ENCODE measurements at regions not wholly inside any gene's neighbourhood (a gene's known extent, or its start where the extent isn't known, plus 50 kb on each side); places are given as distances from the start of the nearest gene placed in this dataset.
A peak's percentile ranks its signal among the peaks of the same experiment; 100 is the strongest.
"Not testable (repeated sequence)": the region's sequence is repeated elsewhere in the genome, so short reads cannot be mapped to it uniquely, and the experiment has no call there.

DNA sequence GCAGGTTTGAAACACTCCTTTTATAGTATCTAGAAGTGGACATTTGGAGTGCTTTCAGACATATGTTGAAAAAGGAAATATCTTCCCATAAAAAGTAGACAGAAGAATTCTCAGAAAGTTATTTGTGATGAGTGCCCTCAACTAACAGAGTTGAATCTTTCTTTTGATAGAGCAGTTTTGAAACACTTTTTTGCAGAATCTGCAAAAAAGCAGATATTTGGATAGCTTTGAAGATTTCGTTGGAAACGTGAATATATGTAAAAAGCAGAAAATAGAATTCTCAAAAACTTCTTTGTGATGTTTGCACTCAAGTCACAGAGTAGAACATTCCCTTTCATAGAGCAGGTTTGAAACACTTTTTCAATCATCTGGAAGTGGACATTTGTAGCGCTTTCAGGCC lies 676.4 kb upstream of the ZNF337 start:
- DNase-seq (ENCODE audit: low read depth) = not testable (repeated sequence)

DNA sequence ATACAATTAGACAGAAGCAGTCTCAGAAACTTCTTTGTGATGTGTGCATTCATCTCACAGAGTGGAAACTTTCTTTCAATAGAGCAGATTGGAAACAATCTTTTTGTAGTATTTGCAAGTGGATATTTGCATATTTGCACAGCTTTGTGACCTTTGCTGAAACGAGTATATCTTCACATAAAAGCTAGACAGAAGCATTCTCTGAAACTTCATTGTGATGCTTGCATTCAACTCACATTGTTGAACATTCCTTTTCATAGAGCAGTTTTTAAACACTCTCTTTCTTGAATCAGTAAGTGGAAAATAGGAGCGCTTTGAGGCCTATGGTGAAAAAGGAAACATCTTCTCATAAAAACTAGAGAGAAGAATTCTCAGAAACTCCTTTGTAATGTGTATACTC lies 657.9 kb upstream of the ZNF337 start:
- no peak for DNase-seq (ENCODE audit: low read depth)

DNA sequence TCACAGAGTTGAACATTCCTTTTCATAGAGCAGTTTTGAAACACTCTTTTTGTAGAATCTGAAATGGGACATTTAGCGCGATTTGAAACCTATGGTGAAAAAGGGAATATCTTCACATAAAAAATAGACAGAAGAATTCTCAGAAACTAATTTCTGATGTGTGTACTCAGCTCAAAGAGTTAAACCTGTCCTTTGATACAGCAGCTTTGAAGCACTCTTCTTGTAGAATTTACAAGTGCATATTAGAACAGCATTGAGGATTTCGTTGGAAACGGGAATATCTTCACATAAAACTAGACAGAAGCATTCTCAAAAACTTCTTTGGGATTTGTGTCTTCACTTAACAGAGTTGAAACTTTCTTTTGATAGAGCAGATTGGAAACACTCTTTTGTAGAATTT lies 650.7 kb upstream of the ZNF337 start:
- no peak for DNase-seq (ENCODE audit: low read depth)

DNA sequence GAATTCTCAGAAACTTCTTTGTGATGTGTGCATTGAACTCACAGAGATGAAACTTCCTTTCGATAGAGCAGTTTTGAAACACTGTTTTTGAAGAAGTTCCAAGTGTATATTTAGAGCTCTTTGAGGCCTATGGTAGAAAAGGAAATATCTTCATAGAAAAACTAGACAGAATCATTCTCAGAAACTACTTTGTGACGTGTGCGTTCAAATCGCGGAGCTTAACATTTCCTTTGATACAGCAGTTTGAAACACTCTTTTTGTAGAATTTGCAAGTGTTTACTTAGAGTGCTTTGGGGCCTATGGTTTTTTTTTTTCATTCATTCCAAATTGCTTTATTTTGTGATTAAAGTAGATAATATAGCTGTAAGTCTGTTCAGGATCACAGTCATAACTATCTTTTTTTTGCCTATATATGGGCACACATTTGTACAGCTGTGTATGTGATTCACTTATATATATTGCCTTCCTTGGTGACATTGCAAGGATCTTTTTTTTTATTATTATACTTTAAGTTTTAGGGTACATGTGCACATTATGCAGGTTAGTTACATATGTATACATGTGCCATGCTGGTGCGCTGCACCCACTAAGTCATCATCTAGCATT lies 643.9 kb upstream of the ZNF337 start:
- not testable (repeated sequence) for DNase-seq (ENCODE audit: low read depth)

DNA sequence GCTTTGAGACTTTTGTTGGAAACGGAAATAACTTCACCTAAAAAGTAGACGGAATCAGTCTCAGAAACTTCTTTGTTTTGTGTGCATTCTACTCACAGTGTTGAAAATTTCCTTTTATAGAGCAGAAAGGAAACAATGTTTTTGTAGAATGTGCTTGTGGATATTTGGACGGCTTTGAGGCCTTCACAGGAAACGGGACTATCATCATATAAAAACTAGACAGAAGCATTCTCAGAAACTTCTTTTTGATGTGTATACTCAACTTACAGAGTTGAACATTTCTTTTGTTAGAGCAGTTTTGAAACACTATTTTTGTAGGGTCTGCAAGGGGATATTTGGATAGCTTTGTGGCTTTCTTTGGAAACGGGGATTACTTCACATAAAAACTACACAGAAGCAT lies 627.5 kb upstream of the ZNF337 start:
- DNase-seq (ENCODE audit: low read depth) = no peak

DNA sequence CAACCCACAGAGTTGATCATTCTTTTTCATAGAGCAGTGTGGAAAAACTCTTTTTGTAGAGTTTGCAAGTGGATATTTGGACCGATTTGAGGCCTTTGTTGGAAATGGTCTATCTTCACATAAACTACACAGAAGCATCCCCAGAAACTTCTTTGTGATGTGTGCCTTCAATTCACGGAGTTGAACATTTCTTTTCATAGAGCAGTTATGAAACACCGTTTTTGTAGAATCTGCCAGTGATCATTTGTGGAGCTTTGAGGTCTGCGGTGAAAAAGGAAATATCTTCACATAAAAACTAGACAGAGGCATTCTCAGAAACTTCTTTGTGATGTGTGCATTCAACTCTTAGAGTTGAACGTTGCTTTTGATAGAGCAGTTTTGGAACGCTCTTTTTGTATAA lies 618.4 kb upstream of the ZNF337 start:
- DNase-seq (ENCODE audit: low read depth) = no peak

DNA sequence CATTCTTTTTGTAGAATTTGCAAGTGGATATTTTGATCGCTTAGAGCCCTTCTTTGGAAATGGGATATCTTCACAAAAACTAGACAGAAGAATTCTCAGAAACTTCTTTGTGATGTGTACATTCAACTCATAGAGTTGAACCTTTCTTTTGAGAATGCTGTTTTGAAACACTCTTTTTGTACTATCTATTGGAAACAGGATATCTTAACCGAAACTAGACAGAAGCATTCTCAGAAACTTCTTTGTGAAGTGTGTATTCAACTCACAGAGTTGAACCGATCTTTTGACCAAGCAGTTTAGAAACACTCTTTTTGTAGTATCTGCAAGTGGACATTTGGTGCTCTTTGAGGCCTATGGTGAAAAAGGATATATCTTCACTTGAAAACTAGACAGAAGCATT lies 613.1 kb upstream of the ZNF337 start:
- DNase-seq (ENCODE audit: low read depth) = not testable (repeated sequence)

DNA sequence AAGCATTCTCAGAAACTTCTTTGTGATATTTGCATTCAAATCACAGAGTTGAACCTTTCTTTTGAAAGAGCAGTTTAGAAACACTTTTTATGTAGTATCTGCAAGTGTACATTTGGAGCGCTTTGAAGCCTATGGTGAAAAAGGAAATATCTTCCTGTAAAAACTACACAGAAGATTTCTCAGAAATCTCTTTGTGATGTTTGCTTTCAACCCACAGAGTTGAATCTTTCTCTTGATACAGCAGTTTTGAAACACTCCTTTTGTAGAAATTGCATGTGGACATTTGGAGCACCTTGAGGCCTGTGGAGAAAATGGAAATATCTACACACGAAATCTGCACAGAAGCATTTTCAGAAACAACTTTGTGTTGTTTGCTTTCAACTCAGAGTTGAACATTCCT lies 612.3 kb upstream of the ZNF337 start:
- no peak for DNase-seq (ENCODE audit: low read depth)

DNA sequence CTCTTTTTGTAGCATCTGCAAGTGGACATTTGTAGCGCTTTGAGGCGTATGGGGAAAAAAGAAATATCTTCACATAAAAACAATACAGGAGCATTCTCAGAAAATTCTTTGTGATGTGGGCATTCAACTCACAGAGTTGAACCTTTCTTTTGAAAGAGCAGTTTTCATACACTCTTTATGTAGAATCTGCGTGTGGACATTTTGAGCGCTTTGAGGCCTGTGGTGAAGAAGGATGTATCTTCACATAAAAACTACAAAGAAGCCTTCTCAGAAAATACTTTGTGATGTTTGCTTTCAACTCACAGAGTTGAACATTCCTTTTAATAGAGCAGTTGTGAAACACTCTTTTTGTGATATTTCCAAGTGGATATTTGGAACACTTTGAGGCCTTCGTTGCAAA lies 598.4 kb upstream of the ZNF337 start:
- no peak for DNase-seq (ENCODE audit: low read depth)

DNA sequence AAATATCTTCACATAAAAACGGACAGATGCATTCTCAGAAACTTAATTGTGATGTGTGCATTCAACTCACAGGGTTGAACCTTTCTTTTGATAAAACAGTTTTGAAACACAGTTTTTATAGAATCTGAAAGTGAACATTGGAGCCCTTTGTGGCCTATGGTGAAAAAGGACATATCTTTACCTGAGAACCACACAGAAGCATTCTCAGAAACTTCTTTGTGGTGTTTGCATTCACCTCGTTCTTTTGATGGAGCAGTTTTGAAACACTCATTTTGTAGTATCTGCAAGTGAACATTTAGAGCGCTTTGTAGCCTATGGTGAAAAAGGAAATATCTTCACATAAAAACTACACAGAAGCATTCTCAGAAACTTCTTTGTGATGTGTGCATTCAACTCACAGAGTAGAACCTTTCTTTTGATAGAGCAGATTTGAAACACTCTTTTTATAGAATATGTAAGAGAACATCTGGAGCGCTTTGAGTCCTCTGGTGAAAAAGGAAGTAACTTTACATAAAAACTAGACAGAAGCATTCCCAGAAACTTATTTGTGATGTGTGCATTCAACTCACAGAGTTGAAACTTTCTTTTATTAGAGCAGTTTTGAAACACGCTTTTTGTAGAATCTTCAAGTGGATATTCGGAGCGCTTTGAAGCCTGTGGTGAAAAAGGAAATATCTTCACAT lies 591.9 kb upstream of the ZNF337 start:
- DNase-seq (ENCODE audit: low read depth) = not testable (repeated sequence)

DNA sequence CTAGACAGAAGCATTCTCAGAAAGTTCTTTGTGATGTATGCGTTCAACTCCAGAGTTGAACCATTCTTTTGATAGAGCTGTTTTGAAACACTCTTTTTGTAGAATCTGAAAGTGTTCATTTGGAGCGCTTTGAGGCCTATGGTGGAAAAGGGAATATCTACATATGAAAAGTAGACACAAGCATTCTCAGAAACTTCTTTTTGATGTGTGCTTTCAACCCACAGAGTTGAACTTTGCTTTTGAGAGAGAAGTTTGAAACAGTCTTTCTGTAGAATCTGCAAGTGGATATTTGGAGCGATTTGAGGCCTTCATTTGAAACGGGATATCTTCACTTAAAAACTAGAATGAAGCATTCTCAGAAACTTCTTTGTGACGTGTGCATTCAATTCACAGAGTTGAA lies 582.6 kb upstream of the ZNF337 start:
- no peak for DNase-seq (ENCODE audit: low read depth)

DNA sequence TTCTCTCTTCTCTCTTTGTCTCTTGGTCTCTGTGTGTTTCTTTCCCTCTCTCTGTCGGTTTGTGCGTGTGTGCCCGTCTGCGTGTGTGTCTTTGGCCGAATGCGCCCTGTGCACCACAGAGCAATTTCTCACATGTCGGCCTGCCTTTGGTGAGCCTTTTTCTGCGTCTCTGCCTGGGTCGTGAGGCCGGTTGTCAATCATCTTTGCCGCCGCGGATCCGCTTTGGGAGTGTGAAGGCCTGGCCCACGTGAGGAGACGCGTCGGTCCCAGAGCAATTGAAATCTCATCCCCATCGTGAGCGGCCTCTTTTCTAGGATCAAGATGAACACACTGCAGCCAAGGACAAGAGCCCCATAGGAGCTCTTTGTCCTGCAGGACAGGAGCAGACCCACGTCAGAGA lies 580.7 kb upstream of the ZNF337 start:
- no peak for DNase-seq (ENCODE audit: low read depth)

DNA sequence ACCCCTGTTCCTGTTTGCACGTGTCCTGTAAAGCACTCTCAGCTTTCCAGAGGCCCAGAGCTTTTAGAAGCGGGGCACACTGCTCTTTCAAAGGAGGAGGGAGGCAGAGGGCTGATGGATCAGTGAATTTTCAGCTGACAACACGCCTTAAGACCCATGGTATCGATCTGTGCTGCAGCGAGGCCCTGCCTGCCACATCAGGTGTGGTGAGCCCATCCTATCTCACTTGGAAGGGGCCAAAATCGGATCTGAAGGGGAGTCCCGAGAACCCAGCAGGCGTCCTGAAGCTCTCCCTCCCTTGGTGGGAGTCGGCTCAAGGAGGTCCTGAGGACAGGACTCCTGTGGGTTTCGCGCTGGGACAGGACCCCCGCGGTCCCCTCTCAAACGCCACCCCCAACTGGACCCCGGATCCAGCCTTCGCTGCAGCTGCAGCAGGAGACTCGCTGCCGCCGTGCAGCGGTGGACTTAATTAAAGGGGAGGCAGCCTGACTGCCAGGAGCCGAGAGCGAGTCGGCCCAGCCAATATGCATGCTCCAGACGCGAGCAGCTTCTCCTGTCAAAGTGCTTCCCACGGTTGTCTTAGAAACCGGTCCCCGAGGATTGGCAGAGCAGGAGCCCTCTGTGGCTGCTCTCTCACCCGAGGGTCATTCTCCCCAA lies 580.0 kb upstream of the ZNF337 start:
- no peak for DNase-seq (ENCODE audit: low read depth)

DNA sequence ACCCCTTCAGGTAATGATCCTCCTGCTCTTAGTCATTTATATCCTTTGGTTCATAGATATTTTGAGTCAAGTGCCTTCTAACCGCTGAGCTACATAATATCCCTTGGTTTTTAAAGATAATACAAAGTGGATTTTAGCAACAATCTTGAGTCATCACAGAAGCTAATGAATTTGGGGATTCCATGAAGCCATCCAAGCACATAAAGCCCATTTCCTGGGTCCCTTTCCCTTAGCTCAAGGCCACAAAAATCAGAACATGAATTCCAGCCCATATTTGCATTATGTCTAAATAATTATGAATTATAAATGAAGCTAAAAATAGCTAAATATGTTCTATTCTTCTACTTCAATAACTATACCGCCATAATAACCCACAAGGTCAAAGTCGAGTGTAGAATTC lies 572.1 kb upstream of the ZNF337 start:
- not testable (repeated sequence) for DNase-seq (ENCODE audit: low read depth)

DNA sequence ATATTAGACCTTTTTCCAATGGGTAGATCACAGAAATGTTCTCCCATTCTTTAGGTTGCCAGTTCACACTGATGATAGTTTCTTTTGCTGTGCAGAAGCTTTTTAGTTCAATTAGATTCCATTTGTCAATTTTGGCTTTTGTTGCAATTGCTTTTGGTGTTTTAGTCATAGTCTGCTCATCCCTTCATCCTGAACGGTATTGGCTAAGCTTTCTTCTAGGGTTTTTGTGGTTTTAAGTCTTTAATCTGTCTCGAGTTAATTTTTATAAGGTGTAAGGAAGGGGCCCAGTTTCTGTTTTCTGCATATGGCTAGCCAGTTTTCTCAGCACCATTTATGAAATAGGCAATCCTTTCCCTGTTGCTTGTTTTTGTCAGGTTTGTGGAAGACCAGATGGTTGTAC lies 564.3 kb upstream of the ZNF337 start:
- not testable (repeated sequence) for DNase-seq (ENCODE audit: low read depth)

DNA sequence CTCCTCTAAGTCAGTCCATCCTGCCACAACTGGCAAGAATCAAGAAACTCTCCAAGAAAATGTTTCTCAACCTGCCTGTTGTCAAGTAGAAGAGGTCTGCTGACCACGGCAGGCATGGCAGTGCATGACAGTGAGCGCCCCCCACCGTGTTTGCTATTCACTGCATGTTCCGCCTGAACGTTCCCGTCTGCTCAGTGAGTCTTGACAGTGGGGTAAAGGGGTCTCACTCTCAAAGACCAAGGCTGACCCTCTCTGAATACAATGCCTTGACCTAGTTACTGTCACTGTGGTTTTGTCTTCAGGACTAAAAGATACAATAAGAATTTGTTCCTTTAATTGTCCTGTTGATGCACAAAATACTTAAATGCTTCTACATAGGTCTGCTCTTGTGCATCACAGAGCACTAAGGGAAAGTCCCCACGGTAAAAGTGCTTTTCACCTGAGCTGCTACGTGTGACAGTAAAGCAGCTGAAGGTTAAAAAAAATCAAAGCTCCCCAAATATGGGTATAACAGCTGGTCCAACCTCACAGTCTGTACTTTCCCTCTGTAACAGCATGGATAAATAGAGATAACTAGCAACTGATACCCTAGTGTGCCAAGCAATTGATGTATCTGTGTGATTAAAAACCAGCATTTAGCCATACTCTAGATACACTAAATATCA lies 555.8 kb upstream of the ZNF337 start:
- not testable (repeated sequence) for DNase-seq (ENCODE audit: low read depth)

DNA sequence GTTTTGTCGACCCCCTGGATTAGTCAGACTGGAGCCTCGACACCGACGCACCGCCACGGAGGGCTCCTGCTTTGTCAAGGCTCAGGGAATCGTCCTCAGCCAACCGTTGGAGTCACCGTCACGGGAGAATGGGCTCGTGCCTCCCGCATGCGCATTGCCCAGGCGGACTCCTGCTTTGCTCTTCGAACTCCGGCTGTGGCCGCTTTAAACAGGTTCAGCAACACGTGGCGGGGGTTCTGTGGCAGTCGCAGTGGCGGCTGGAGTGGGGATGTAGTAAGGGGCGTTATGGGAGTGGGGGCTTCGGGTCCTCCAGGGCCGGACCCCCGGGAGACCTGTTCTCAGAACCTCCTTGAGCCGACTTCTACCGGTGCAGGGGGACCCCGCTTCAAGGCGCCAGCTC lies 554.7 kb upstream of the ZNF337 start:
- not testable (repeated sequence) for DNase-seq (ENCODE audit: low read depth)

DNA sequence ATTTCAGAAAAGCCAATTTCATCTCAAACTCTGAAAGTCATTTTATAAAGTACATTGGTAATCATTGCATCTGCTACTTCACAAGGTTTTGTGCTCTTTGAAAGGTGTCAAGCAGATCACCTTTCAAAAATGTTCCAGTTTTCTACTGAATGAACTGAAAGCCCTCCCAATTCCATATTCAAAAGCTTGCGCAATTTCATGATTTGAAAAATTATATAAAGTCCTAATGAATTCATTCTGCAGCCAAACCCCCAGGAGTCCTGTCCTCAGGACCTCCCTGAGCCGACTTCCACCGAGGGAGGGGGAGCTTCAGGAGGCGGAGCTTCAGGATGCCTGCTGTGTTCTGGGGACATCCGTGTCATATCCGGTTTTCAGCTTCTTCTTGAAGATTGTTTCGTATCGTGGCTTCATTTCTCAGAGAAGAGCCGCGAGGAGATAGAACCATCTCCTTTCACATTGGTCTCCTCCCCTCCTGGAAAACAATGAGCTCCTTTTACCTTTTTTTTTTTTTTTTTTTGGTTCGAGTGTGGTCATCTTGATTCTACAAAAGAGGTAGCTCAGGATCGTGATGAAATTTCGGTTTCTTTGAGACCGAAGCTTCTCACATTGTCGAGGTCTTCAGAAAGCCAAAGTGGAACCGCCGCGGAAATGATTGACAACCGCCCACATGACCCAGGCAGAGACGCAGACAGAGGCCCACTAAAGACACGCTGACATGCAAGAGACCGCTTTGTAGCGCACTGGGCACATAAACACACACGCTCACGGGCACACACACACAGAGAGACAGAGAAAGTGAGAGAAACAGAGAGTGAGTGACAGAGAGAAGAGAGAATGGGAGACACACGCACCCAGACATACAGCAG lies 553.8 kb upstream of the ZNF337 start:
- not testable (repeated sequence) for DNase-seq (ENCODE audit: low read depth)

DNA sequence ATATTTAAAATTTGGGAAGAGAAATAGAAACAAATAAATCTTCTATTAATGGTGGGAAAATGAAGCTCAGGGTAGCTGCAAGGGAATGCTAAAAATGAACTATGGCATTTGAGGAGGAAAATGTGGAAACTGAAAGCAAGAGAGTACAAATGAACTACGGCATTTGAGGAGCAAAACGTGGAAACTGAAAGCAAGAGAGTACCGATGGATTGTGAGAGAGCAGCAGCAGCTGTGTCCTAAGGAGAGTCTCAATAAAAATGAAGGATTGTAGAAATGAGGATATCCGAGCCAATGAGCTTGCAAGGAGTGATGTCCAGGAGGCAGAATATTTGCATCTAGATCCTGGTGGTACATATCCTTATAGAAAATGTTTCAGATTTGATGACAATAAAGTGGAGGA lies 547.1 kb upstream of the ZNF337 start:
- no peak for DNase-seq (ENCODE audit: low read depth)

DNA sequence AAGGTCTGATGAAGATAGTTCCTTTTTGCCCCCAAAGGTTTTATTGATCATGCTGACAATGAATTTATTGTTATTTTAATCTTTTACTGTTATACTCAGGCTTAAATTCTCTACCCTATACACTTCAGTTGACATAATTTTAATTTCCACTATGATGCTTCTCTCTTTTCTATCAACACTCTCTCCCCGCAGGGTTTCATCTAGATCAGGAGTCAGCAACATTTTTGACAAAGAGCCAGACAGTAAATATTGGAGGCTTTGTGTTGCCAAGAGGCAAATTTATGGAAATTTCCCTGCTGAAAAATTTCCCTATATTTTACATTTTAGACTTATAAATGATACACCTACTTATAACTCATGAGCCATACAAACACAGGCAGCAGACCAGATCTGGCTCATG lies 524.0 kb upstream of the ZNF337 start:
- DNase-seq (ENCODE audit: low read depth) = not testable (repeated sequence)

DNA sequence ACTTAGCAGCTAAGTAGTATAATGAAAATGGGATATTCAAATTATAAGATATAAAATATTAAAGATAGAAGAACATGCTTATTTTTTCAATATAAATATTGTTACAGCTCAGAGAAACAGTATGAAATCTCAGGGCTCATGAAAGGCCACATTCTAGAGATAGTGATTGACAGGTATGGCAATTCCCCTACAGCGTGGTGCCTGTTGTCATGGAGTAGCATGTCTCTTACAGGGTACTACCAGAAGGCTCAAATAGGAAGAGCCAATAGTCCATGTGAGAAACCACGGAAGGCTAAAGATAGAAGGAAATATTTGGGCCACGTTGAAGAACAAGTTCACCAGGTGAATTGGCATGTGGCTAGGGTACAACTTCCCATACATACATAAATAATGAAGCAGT lies 522.9 kb upstream of the ZNF337 start:
- not testable (repeated sequence) for DNase-seq (ENCODE audit: low read depth)

DNA sequence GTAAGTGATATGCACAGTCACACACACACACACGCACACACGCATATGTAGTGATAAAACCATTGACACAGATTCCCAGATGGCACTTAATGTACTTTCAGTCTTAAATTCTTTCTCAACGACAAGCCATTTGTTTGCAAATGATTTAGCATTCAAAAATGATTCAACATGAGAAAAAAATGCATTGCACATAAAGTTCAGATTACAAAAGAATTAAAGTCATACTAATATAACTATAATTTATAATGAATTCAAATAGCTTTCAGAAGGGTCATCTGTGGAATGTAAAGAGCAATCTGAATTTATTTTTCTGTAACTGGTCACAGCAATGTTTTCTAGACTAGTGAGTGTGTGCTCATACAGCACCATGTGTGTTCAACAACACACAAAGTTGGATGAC lies 521.6 kb upstream of the ZNF337 start:
- peak; percentile 57 for DNase-seq (ENCODE audit: low read depth)

All from HS-27A (cell line).